GM23248 (cell line): ENCODE measurements at regions not wholly inside any gene's neighbourhood (a gene's known extent, or its start where the extent isn't known, plus 50 kb on each side); places are given as distances from the start of the nearest gene placed in this dataset.

Source experiments
- EZH2 ChIP-seq: fragments of 200-600 bp; sonication (generic); IDR thresholded peaks from 2 replicates; pipeline ENCODE4 v1.6.1; 2018; ENCODE audit warnings: antibody characterized with exemption, mild to moderate bottlenecking; ENCODE audit not compliant: insufficient read depth, poor library complexity, severe bottlenecking
- EZH2phosphoT487 ChIP-seq: fragments of 200-600 bp; sonication (generic); IDR thresholded peaks from 2 replicates; pipeline ENCODE4 v1.6.1; 2018; ENCODE audit warnings: antibody characterized with exemption, moderate library complexity, mild to moderate bottlenecking, low read depth; ENCODE audit not compliant: insufficient read depth

GRCh38 chr13:107827840-107828549 lies 387.3 kb downstream of the LIG4 start:
- TF ChIP-seq EZH2phosphoT487 (no peak), EZH2 (no peak)
